A549 (cell line): ENCODE measurements at regions not wholly inside any gene's neighbourhood (a gene's known extent, or its start where the extent isn't known, plus 50 kb on each side); places are given as distances from the start of the nearest gene placed in this dataset.

Experiments used
- ATAC-seq, 2 experiments: fragments of 200-7000 bp in 1 of 2; fragments of >200 bp in 1 of 2; cut with Nextera tagmentation in 1 of 2; cut with Tn5 transposase in 1 of 2; 3 replicates each; pipeline versions ENCODE4 v1.8.0 to v1.9.1; 2018 to 2020; ENCODE audit warnings: mild to moderate bottlenecking in 1 of 2, moderate library complexity in 1 of 2
- CTCF ChIA-PET: fragments of 300-600 bp; sonication (Branson Sonifier 250); formaldehyde crosslinking; extraction: SDS; loops from one replicate; lab custom pipeline; 2021; ENCODE audit warnings: antibody characterized with exemption, inconsistent platforms; lab: Yijun Ruan, JAX
- POLR2A ChIA-PET: fragments of 350-600 bp; formaldehyde crosslinking; extraction: SDS; loops from one replicate; lab custom pipeline; 2021; ENCODE audit warnings: antibody characterized with exemption, inconsistent platforms; lab: Yijun Ruan, JAX
- DNase-seq, 2 experiments: peaks; one replicate each; pipeline versions ENCODE4 v3.0.0 to v3.0.0-alpha.2; 2011 to 2016; ENCODE audit warnings: low read depth in 1 of 2, low spot score in 1 of 2
- FAIRE-seq: peaks from 2 replicates; lab custom pipeline; 2011; peaks lifted over from hg19 to GRCh38; lab: Jason Lieb, UNC
- H3K27ac ChIP-seq, 2 experiments: fragments of >200 bp; sonication (Bioruptor Twin); formaldehyde crosslinking; 3 replicates each; pipeline ENCODE4 v1.5.1; 2016 to 2017
- H3K4me1 ChIP-seq: fragments of >200 bp; sonication (Bioruptor Twin); formaldehyde crosslinking; 3 replicates; pipeline ENCODE4 v1.6.1; 2016
- H3K4me2 ChIP-seq: fragments of >200 bp; sonication (Bioruptor Twin); formaldehyde crosslinking; 3 replicates; pipeline ENCODE4 v1.6.1; 2016
- H3K4me3 ChIP-seq: fragments of >200 bp; sonication (Bioruptor Twin); formaldehyde crosslinking; 3 replicates; pipeline ENCODE4 v1.5.1; 2016
- H3K9me3 ChIP-seq: fragments of >200 bp; sonication (Bioruptor Twin); formaldehyde crosslinking; 3 replicates; pipeline ENCODE4 v1.6.1; 2016
- CEBPB ChIP-seq, 2 experiments: fragments of >200 bp in 1 of 2; sonication (Bioruptor Twin) in 1 of 2; formaldehyde crosslinking in 1 of 2; IDR thresholded peaks; 2 replicates each; pipeline ENCODE4 v1.6.1; 2012 to 2016
- EP300 ChIP-seq, 2 experiments: fragments of >200 bp; sonication (Bioruptor Twin); formaldehyde crosslinking; IDR thresholded peaks; 2 replicates in 1 of 2; 3 replicates in 1 of 2; pipeline ENCODE4 v1.6.1; 2016 to 2017
- FOSB ChIP-seq: fragments of 250-450 bp; sonication (Bioruptor Pico); IDR thresholded peaks from 2 replicates; pipeline ENCODE4 v1.5.0; 2020; ENCODE audit warnings: mild to moderate bottlenecking, moderate library complexity
- FOSL2 ChIP-seq, 2 experiments: fragments of 450-650 bp in 1 of 2; fragments of >200 bp in 1 of 2; sonication (Bioruptor Twin) in 1 of 2; formaldehyde crosslinking; IDR thresholded peaks; 2 replicates each; pipeline versions ENCODE4 v1.5.0 to v1.6.1; 2016 to 2020; ENCODE audit warnings: mild to moderate bottlenecking in 1 of 2, moderate library complexity in 1 of 2
- HOXA7 ChIP-seq: fragments of 250-450 bp; sonication (Bioruptor Pico); IDR thresholded peaks from 2 replicates; pipeline ENCODE4 v1.5.0; 2020; ENCODE audit warnings: mild to moderate bottlenecking, moderate library complexity
- JUN ChIP-seq, 2 experiments: fragments of >200 bp; sonication (Bioruptor Twin); formaldehyde crosslinking; IDR thresholded peaks; 2 replicates in 1 of 2; 3 replicates in 1 of 2; pipeline ENCODE4 v1.6.1; 2016 to 2017
- KDM5A ChIP-seq: fragments of 200-600 bp; sonication (generic); IDR thresholded peaks from 2 replicates; pipeline ENCODE4 v1.6.1; 2016; ENCODE audit warnings: antibody characterized with exemption, mild to moderate bottlenecking
- MAFK ChIP-seq: fragments of 450-650 bp; IDR thresholded peaks from 2 replicates; pipeline ENCODE4 v1.6.1; 2014; ENCODE audit not compliant: partially characterized antibody
- NR3C1 ChIP-seq: fragments of >200 bp; sonication (Bioruptor Twin); formaldehyde crosslinking; IDR thresholded peaks from 3 replicates; pipeline ENCODE4 v1.6.1; 2017
- PHF8 ChIP-seq: fragments of 200-600 bp; sonication (generic); IDR thresholded peaks from 2 replicates; pipeline ENCODE4 v1.6.1; 2016; ENCODE audit warnings: low read depth, mild to moderate bottlenecking, antibody characterized with exemption, moderate library complexity, borderline replicate concordance
- RAD21 ChIP-seq, 2 experiments: fragments of >200 bp in 1 of 2; sonication (Bioruptor Twin) in 1 of 2; formaldehyde crosslinking in 1 of 2; IDR thresholded peaks in 1 of 2; conservative IDR thresholded peaks in 1 of 2; 2 replicates in 1 of 2; 3 replicates in 1 of 2; pipeline ENCODE4 v1.6.1; 2012 to 2018; ENCODE audit warnings: inconsistent platforms in 1 of 2
- RCOR1 ChIP-seq: fragments of 150-350 bp; IDR thresholded peaks from 2 replicates; pipeline ENCODE4 v1.6.1; 2014; ENCODE audit warnings: antibody characterized with exemption, low read length, low read depth
- RNF2 ChIP-seq: fragments of 200-600 bp; sonication (generic); IDR thresholded peaks from 2 replicates; pipeline ENCODE4 v1.6.1; 2016; ENCODE audit warnings: low read depth, mild to moderate bottlenecking, antibody characterized with exemption, moderate library complexity, borderline replicate concordance
- ZNF302 ChIP-seq: fragments of 250-450 bp; sonication (Bioruptor Pico); IDR thresholded peaks from 2 replicates; pipeline ENCODE4 v1.9.0; 2021; ENCODE audit warnings: inconsistent platforms, mild to moderate bottlenecking, moderate library complexity
- WGBS: methylation state at CpG from one replicate; pipeline ENCODE4 v1.1.6; 2017; ENCODE audit errors: missing lambda C conversion rate; 5-methylcytosine and 5-hydroxymethylcytosine counted together
- TF ChIP-seq, protein P1 (sequence below): fragments of >200 bp; sonication (Bioruptor Twin); formaldehyde crosslinking; IDR thresholded peaks from 2 replicates; pipeline ENCODE4 v1.6.1; 2016
- TF ChIP-seq, protein P2 (sequence below): IDR thresholded peaks from 2 replicates; pipeline ENCODE4 v1.6.1; 2012
- TF ChIP-seq, protein P3 (sequence below): fragments of >200 bp; sonication (Bioruptor Twin); formaldehyde crosslinking; IDR thresholded peaks from 3 replicates; pipeline ENCODE4 v1.6.1; 2016
- TF ChIP-seq, protein P4 (sequence below): fragments of 450-650 bp; IDR thresholded peaks from 2 replicates; pipeline ENCODE4 v1.6.1; 2014; ENCODE audit warnings: antibody characterized with exemption
- TF ChIP-seq, protein P5 (sequence below): fragments of 250-450 bp; sonication (Bioruptor Pico); IDR thresholded peaks from 2 replicates; pipeline ENCODE4 v1.5.0; 2021; ENCODE audit warnings: mild to moderate bottlenecking, moderate library complexity, borderline replicate concordance
- TF ChIP-seq, protein P6 (sequence below): fragments of 250-450 bp; sonication (Bioruptor Pico); IDR thresholded peaks from 2 replicates; pipeline ENCODE4 v1.5.0; 2020; ENCODE audit warnings: low read depth, mild to moderate bottlenecking, moderate library complexity

DNA sequence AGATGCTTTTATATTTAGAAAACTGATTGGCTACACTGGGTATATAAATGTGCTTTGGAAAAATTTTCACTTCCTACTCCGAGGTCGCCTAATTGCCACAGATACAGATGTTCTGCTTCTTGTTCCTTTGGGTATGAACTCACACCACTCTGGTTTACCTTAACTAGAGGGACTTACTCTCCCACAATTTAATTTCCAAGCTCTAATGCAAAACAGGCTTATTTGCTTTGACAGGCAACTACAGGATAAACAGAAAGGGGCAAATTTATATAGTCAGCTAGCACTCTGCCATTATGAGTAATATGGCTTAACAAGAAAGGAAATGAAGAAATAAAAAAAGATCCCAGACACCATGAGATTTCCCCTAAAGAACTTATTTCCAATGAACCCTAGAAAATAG is 156.9 kb upstream of the ZFP64 start:
- ChIA-PET POLR2A (no interaction called here), CTCF (interaction anchor here (1.6 kb wide), 1 partner anchor 36 kb away, joined by 3 read pairs; no protein-coding TSS in a partner anchor)
- H3K9me3 ChIP-seq = no peaks in the 10 kb centered on the region
- FAIRE-seq (no peak), ATAC-seq (no peak), DNase-seq (no peak)
- H3K4me2 ChIP-seq = no peak overlapping the region
- no peak overlapping the region for H3K27ac ChIP-seq
- TF ChIP-seq CEBPB (IDR thresholded peaks at IDR 0.05) = no peak
- TF ChIP-seq, protein P1, sequence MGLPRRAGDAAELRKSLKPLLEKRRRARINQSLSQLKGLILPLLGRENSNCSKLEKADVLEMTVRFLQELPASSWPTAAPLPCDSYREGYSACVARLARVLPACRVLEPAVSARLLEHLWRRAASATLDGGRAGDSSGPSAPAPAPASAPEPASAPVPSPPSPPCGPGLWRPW = no peak
- TF ChIP-seq JUN (IDR thresholded peaks at IDR 0.05) = no peak
- TF ChIP-seq FOSB (CRISPR knock-in tag) = no peak
- no peak for TF ChIP-seq NR3C1
- no peak for TF ChIP-seq RCOR1
- no peak for TF ChIP-seq RNF2
- no peak for TF ChIP-seq KDM5A
- no peak for TF ChIP-seq EP300 (IDR thresholded peaks at IDR 0.05)
- TF ChIP-seq MAFK = no peak
- H3K4me1 ChIP-seq = no peaks in the 10 kb centered on the region
- 4% methylated on average over 2 of the region's 2 CpGs for WGBS
- H3K4me3 ChIP-seq = no peak overlapping the region

DNA sequence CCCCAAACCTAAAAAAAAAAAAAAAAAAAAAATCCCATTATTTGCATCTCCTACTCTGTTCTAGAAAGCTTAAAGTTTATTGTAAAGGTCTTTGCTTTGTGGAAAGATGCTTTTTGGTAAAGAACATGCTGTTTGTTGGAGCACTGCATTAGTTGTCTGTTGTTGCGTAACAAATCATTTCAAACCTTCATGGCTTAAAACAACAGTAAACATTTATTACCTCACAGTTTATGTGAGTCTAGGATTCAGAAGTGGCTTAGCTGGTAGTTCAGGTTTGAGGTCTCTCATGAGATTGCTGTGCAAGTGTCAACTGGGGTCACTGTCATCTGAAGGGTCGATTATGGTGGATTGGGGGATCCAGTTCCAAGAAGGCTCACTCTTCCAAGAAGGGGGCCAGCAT is 155.2 kb upstream of the ZFP64 start:
- DNase-seq = no peak
- ATAC-seq = no peak
- 48% methylated on average over 2 of the region's 2 CpGs for WGBS
- ChIA-PET POLR2A (no interaction called here), CTCF (no interaction called here)
- no peak overlapping the region for H3K4me2 ChIP-seq
- TF ChIP-seq, protein P2, sequence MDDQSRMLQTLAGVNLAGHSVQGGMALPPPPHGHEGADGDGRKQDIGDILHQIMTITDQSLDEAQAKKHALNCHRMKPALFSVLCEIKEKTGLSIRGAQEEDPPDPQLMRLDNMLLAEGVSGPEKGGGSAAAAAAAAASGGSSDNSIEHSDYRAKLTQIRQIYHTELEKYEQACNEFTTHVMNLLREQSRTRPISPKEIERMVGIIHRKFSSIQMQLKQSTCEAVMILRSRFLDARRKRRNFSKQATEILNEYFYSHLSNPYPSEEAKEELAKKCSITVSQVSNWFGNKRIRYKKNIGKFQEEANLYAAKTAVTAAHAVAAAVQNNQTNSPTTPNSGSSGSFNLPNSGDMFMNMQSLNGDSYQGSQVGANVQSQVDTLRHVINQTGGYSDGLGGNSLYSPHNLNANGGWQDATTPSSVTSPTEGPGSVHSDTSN = no peak
- TF ChIP-seq FOSL2 (IDR thresholded peaks at IDR 0.05) = no peak
- TF ChIP-seq FOSL2 (CRISPR knock-in tag; IDR thresholded peaks at IDR 0.05) = no peak
- no peak for TF ChIP-seq RCOR1
- no peak for TF ChIP-seq HOXA7
- TF ChIP-seq, protein P3, sequence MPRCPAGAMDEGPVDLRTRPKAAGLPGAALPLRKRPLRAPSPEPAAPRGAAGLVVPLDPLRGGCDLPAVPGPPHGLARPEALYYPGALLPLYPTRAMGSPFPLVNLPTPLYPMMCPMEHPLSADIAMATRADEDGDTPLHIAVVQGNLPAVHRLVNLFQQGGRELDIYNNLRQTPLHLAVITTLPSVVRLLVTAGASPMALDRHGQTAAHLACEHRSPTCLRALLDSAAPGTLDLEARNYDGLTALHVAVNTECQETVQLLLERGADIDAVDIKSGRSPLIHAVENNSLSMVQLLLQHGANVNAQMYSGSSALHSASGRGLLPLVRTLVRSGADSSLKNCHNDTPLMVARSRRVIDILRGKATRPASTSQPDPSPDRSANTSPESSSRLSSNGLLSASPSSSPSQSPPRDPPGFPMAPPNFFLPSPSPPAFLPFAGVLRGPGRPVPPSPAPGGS = no peak
- no peak for TF ChIP-seq PHF8
- no peak for TF ChIP-seq RAD21 (conservative IDR thresholded peaks at IDR 0.05 in 1 of 2, IDR thresholded peaks at IDR 0.05 in 1 of 2)
- no peak for TF ChIP-seq ZNF302 (CRISPR knock-in tag)
- TF ChIP-seq, protein P4, sequence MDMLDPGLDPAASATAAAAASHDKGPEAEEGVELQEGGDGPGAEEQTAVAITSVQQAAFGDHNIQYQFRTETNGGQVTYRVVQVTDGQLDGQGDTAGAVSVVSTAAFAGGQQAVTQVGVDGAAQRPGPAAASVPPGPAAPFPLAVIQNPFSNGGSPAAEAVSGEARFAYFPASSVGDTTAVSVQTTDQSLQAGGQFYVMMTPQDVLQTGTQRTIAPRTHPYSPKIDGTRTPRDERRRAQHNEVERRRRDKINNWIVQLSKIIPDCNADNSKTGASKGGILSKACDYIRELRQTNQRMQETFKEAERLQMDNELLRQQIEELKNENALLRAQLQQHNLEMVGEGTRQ = no peak
- TF ChIP-seq, protein P5, sequence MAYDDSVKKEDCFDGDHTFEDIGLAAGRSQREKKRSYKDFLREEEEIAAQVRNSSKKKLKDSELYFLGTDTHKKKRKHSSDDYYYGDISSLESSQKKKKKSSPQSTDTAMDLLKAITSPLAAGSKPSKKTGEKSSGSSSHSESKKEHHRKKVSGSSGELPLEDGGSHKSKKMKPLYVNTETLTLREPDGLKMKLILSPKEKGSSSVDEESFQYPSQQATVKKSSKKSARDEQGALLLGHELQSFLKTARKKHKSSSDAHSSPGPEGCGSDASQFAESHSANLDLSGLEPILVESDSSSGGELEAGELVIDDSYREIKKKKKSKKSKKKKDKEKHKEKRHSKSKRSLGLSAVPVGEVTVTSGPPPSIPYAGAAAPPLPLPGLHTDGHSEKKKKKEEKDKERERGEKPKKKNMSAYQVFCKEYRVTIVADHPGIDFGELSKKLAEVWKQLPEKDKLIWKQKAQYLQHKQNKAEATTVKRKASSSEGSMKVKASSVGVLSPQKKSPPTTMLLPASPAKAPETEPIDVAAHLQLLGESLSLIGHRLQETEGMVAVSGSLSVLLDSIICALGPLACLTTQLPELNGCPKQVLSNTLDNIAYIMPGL (CRISPR knock-in tag) = no peak
- TF ChIP-seq, protein P6, sequence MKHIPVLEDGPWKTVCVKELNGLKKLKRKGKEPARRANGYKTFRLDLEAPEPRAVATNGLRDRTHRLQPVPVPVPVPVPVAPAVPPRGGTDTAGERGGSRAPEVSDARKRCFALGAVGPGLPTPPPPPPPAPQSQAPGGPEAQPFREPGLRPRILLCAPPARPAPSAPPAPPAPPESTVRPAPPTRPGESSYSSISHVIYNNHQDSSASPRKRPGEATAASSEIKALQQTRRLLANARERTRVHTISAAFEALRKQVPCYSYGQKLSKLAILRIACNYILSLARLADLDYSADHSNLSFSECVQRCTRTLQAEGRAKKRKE (CRISPR knock-in tag) = no peak
- no peak for TF ChIP-seq FOSB (CRISPR knock-in tag)
- FAIRE-seq = no peak
- H3K27ac ChIP-seq = no peak overlapping the region
- no peaks in the 10 kb centered on the region for H3K4me1 ChIP-seq
- H3K4me3 ChIP-seq = no peak overlapping the region
- no peaks in the 10 kb centered on the region for H3K9me3 ChIP-seq
